Muscle of back (tissue), 3 donors: ENCODE measurements at regions not wholly inside any gene's neighbourhood (a gene's known extent, or its start where the extent isn't known, plus 50 kb on each side); places are given as distances from the start of the nearest gene placed in this dataset.

ENCODE experiments used
- DNase-seq, 3 donors: peaks; one replicate each; pipeline versions ENCODE4 v3.0.0 to v3.0.0-alpha.2; 2013

DNA sequence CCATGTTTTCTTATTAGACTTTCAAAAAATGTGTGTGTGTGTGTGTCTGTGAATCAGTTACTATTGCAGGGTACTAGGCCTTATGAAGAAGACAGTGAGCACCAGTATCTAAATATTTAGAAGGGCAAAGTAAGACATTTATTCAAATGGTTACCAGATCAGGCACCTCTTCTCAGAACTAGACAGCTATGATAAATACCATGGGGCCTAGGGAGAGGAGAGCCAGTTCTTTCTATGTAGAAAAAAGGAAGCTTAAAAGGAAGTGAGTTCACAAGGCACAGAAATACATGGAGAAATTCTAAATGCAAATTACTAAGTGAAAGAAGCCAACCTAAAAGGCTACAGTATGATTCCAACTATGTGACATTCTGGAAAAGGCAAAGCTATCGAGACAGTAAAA, 261.3 kb downstream of the SOX11 start:
- no peak for DNase-seq

DNA sequence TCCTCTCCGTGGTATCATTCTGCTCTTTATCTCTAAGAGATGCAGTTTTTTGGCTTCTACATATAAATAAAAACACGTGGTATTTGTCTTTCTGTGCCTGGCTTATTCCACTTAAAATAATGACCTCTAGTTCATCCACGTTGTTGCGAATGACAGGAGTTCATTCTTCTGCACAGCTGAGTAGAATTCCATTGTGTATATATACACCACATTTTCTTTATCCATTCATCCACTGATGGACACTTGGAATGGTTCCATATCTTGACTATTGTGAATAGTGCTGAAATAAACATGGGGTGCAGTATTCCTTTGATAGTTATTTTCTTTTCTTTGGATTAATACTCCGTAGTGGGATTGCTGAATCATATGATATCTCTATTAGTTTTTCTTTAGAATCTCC, 262.3 kb downstream of the SOX11 start:
- DNase-seq, result no peak

DNA sequence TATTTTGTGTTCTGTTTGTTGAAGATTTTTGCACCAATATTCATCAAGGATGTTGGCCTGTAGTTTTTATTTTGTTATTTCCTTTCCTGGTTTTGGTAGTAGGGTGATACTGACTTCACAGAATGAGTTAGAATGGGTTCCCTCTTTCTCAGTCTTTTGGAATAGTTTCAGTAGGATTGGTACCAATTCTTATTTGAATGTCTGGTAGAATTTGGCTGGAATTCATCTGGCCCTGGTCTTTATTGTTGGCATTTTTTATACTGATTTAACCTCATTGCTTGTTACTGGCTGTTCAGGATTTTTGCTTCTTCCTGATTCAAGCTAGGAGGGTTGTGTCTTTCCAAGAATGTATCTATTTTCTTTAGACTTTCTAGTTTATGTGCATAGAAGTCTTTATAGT, 263.7 kb downstream of the SOX11 start:
- no peak for DNase-seq

DNA sequence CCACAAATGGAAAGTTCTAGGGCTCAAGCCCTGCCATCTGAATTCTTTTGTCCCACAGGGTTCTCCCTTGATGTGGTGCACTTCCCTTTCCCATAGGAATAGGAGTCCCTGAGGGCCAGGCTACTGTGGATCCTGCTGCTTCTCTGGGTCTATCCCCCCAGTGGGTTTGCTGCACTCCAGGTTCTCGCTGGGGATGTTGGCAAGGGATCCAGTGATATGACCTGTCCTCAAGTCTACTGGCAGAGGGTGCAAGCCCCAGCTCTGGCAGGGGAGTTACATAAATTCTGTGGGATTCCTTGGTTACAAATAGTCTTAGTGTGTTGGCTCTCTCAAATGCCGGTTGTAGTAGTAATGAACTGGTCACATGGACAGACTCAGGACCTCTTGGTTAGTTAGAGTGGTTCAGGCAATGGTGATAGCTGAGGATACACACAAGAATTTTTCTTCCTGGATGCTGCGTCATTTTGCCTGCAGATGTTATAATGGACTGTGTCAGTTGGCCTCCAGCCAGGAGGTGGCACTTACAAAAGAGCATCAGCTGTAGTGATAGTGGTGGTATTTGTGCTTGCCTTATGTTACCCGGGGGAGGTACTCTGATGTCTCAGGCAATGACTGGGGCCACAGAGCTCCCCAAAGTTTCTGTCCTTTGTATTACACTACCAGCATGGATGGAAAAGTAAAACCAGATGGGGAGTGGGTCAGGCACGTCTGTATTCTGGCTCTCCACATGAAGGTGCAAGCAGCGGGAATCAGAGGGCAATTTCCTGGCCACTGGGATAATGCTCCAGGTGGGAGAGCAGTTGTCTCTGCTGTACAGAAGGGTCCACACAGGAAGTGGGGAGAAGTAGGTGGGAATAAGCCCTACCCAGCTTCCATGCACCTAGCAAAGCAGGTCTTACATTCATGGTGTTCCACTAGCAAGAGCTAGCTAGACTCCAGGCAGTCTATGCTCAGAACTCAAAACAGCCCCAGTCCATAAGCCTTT, 267.9 kb downstream of the SOX11 start:
- no peak for DNase-seq

DNA sequence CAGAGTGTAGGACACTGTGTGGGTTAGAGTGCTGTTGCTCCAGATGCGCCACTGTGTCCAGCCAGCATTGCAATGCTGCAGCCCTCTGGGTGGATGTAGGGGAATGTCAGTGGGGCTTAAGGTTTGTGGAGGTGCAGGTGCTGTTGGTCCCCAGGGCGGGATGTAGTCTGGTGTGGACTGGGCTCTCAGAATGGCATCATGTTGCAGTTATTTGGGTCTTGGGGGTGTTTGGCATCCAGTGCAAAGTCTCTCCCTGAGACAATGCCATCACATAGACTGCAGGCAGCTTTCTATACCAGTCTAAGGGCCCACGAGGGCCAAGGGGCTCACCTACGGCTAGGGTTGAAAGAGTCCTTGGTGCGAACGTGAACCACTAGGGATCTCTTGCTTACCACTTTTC, 275.3 kb downstream of the SOX11 start:
- DNase-seq, result no peak

DNA sequence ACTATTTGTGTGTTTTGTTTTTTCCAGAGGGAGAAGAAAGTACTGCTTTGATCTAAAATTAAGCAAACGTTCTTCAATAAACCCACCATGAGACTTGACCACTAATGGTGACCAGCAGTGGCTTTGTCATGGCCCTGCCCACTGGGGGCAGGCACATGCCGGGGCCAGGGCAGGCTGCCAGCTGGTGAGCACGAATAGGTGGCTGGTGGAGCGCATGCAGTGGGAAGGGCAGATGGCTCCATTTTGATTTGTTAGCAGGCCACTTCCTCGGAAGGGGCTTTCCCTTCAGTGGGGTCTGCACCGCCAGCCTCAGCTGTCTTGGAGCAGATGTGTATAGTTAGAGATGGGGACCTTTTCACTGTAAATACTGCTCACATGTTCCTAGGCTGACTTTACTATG, 277.1 kb downstream of the SOX11 start:
- peak in 1 of 3 donors; percentile 22 for DNase-seq

DNA sequence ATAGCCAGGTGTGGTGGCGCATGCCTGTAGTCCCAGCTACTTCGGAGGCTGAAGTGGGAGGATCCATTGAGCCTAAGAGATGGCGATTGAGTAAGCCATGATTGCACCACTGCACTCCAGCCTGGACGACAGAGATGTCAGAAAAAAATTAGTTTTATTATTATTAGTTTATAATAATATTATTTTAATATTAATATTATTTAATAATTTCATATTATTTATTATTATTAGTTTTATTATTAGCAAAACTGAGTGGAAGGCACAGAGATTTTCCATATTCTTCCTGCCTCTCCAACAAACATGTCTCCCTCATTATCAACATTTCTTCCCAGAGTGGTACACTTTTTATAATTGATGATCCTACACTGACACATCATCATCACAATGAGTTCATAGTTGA, 278.2 kb downstream of the SOX11 start:
- no peak for DNase-seq

DNA sequence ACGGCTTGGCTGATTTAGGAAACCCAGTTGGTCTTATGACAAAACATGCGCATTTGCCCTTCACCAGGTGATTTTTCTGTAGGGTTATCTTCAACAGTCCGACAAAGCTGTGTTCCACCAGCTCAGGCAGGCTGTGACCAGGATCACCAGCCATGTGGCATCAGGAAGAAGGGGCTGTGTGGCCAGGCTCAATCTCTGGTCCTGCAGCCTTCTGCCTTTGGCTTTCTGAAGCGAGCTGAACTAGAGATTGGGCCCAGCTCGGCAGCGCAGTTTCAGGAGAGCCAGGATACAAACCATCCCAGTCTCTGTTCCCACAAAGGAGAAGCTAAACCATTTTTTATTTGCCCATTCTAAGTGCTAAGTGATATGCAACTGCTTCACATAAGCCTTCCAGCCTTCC, 282.3 kb downstream of the SOX11 start:
- DNase-seq, result no peak

DNA sequence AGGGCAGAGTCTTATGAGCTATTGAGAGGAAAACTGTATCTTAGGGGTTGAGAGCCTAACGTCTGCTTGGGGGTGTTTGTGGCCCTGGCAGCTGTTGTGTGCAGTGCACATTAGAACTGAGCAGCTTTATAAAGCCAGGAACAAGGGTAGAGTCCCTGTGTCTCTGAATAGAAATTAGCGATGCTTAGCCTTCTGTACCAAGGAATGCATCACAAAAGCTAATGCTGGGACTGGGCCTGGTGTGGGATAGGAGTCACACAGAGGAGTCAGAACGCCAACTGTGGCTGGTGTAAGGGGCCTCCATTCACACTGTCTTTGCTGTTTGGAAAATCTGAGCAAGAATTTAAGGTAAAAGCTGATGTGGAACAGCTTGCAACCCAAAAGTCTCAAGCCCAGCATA, 283.2 kb downstream of the SOX11 start:
- DNase-seq, result no peak

DNA sequence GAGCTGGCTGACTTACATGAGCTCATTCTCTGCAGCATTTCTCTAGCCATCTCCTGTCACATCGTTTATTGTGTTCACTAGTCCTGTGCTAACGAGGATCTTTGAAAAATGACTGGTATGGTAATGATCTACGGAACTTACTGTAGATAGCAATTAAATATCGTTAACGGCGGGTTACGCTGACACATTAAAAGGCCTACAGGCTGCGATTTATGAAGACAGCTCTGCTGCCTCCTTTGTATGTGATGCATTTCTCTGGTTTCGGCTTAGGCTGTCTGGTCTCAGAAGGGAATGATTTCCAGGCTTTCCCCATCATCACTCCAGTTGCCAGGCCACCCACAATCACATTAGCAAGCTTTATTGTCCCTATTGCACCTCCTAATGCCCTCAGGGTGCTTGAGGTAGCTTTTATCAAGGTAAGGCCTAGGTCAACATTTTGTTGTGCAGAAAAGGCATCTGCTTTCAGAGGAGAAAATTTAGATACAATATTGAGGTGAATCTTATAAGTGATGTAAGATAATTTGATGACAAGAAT, 284.4 kb downstream of the SOX11 start:
- no peak for DNase-seq

DNA sequence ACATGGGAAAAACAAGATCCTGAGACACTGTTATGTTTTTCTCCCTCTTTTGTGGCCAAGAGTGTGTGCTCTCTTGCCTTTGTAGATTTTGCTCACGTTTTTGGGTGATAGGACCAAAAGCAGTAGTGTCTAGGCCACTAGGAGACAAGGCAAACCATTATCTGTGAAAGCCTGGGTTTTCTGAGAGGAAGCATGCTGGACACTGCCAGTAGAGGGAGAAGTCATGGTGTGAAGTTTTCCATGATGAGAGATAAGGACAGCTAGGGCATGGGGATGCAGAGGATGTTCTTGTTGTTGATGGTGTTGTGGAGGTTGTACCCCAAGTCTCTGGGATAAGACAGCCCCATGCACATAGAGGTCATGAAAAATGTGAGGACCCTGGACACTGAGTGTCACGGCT, 285.3 kb downstream of the SOX11 start:
- no peak for DNase-seq

DNA sequence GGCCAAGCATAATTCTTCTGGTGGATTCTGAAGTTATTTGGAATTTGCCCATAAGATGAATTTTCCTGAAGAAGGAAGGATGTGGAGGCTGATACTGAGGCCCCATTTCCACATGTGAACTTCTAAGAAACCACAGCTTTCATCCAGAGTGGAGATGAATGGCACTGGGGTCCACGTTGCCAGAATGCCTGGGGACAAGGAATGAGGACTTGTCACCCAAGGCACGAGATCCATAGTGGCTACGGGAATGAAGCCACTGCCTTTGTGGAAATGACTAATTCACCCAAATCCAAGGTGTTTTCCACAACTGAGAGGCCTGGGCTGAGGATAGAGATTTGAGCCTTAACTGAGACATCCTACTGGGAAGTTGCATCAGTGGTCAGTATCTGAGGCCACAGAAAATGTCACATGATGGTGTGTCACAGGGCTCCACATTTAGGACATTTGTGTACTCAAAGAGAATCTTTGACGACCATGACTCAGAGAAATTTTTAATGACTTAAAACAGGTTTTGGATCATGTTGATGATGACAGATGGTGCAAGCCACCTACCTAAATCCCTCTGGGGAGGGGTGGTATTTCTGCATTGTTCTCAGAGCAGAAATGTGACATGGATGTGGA, 286.1 kb downstream of the SOX11 start:
- no peak for DNase-seq

DNA sequence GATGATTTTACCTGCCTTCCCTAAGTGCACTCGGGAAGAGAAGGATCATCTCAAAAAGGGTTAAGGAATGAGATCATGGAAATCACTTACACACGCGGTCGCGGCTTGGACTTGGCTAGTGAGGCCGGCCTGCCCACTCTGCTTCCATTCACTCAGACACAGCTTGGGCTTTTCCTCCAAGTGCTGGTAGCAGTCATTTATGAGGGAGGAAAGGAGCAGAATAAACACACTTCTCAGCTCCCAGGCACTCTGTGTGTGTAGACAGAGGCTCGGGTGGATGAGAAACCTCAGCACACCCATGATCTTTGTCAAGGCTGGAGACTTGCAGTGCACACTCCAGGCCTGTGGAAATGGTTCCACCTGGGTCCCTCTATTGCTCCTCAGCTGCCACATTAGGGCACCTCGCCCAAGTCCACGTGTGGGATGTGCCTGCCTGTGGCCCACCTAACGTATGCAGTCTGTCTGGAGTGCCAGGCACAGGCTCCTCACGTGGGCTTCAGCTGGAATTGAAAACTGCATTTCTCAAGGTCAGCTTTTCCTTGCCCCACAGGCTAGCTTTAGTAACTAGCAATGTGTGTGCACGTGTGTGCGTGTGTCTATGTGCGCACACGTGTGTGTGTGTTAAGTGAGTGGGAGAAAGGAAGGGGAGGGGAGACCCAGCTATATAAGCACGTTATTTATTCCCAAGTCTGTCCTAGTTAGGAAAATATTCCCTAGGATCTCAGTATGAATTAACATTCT, 288.4 kb downstream of the SOX11 start:
- no peak for DNase-seq

DNA sequence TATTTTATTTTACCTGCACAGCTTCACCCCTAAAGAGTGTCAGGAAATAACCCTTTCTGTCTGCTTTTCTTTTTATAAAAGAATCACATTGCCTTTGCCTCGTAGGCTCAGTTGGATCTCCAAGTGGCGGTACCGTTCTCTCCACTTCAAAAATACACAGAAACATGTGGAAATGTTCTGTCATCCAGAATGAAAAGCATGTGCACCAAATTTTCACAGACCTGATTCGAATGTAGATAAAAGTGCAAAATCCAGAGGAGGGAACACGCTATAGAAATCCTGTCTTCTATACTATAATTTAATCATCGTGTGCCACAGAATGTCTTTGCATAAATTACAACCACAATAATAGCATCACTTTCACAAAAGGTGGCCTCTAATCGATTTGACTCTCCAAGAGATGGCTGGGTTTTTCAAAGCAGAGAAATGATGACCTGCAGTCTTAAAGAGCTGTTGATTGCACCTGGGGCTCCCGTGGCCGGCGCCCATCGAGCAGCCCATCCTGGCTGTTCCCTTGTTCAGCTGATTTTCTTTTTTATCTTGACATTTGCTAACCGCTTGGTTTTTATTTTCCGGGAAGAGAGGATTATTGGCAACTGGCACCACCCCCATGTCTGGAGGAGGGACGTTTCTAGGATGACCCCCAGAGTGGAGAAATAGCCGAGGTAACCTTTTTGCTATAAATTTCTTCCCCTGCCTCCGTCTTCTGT, 290.2 kb downstream of the SOX11 start:
- no peak for DNase-seq

DNA sequence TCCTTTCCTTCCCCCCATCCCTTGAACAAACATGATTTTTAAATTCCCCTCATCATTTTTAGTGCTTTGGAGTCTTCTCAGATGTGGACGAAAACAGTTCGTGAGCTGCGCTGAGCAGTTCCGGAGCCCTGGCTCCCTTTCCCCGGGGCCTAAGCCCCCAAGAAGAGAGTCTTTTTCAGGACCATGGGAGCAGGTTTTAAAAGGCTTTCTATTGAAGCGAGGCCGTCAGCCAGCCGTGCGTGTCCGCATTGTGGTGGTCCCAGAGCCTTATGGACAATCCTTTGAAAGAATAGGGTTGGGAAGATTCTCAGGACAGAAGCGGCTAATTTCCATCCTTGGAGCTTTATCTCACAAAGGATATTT, 290.7 kb downstream of the SOX11 start:
- DNase-seq, result no peak

DNA sequence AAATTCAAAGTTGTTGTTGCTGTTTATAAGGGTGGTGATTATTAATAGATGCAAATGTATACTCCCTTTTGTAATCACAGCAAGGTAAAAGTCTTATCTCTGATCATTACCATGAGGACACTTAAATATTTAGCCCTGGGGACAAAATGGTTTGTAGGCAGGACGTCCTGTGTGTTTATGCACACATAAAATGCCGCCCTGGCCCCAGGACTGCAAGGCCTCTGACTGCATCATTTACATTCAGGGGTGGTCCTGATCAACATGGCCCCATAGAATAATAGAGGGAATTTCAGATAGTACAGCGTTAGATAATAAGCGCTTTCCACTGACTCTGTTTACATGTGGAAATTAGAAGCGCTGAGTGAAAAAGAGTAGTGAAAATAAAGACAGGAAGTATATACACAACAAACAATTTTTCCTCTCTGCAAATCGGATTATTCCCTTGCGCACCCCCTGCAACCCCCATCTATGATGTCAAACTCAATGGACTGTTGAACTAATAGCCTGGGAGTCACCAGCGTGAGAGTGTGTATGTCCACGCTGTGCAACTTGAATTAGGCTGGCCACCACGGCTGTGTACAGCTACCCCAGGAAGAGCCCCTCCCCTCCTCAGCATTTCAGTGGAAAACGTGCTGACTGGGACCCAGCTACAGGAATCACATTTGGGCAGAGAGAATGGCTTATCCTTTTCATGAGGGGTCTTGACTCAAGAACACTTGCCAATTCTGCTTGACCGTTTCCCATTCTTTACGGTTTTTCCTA, 291.5 kb downstream of the SOX11 start:
- DNase-seq, result no peak

DNA sequence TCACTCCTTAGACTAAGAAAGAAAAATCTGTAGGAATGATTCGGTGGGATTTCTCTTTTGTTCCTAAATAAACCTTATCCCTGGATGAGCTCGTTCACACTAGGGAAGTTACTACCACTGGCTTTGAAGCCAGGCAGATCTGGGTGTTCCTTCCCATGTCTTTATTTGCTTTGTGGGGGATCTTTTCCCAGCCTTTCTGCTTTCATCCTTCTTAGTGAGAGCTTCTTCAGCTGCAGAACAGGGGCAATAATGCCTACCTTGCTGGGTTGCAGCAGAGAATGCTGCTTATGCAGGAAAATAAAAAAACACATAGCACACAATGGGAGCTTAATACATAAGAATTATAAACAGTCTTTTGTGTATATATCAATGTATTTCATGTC, 292.1 kb downstream of the SOX11 start:
- DNase-seq, result no peak

DNA sequence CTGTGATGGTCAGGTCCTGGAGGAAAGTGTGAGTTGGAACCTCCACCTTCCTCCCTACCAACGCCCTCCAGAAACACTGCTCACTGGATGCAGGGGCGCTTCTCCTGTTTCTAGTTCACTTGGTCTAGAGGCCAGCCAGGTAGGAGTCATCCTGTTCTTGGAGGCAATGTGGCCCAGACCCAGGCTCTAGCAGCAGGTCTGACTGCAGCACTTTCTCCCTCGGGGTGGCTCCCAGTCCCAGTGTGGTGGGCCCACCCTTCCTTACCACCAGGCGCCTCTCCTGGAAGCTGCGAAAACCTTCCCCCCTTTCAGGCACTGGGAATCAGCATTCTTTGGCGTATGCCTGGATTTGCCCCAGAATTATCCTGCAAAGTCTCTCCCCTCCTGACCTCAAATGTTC, 292.8 kb downstream of the SOX11 start:
- no peak for DNase-seq

DNA sequence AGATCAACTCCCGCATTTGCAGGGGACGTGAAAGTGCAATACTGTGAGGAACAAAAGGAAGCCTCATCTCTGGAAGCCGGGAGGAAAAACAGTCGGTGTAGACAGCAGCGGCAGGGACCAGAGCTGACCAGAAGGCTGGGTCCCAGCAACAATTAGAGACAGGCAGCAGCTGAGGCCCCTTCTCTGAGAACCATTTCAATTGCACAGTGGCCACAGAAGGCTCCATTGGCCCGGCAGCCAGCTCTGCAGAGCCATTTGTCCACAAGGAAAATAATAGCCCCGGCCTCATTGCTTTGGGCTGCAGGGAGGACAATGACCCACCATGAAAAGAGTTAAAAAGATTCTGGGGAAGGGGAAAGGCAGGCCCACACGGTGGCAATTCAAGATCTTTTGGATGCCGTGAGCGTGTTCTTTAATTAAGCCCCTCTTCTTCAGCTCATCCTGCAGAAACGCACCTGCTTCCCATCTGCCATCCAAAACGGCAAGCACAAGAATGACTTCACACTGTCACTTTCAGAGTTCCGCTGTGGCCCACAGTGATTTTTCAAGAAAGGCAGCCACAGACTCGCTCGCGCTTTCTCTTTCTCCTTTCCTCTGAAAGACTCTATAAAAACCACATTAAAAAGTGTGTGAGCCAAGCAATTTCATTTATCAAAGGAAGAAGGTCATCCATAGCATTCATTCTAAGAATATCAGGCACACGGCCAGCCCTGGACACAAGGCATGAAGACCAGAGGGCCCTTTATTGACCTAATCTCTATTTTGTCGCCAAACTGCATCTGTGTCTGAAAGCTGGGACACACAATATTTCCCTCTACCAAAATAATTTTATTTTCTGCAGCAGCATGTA, 293.6 kb downstream of the SOX11 start:
- DNase-seq, result no peak
